ENCODE measurements at regions not wholly inside any gene's neighbourhood (a gene's known extent, or its start where the extent isn't known, plus 50 kb on each side); places are given as distances from the start of the nearest gene placed in this dataset.
"Not testable (repeated sequence)": the region's sequence is repeated elsewhere in the genome, so short reads cannot be mapped to it uniquely, and the experiment has no call there.

DNA sequence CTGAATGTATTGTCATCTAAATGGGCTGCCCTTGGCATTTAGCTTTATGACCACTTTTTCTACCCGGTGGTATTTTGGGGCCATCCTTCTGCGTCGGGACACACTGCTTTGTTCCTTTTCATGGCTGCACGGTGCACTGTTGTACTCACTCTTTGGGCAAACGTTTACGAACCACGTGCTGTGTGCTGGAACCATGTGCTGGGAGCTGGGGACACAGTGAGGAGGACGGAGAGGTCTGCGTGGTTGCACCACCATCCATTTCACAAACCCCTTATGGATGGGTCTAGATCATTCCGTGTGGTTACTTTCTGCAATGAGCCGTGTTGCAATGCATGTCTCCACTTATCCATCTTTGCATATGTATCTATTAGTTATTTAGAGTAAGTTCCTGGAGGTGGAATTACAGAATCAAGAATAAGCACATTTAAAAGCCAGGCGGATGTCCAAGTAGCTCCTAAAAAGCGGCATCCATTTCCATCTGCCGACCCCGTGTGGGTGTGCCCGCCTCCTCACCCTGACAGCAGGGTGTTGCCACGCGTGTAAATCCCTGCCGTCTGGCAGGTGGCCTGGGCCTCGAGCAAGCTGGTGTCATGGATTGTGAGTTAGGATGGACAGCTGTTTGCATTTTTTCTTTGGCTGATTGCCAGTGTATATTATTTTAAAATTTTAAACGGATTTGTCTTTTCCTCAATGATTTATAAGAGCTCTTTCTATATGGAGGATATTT, 183.1 kb downstream of the BANP start:
- TF ChIP-seq, protein P1, sequence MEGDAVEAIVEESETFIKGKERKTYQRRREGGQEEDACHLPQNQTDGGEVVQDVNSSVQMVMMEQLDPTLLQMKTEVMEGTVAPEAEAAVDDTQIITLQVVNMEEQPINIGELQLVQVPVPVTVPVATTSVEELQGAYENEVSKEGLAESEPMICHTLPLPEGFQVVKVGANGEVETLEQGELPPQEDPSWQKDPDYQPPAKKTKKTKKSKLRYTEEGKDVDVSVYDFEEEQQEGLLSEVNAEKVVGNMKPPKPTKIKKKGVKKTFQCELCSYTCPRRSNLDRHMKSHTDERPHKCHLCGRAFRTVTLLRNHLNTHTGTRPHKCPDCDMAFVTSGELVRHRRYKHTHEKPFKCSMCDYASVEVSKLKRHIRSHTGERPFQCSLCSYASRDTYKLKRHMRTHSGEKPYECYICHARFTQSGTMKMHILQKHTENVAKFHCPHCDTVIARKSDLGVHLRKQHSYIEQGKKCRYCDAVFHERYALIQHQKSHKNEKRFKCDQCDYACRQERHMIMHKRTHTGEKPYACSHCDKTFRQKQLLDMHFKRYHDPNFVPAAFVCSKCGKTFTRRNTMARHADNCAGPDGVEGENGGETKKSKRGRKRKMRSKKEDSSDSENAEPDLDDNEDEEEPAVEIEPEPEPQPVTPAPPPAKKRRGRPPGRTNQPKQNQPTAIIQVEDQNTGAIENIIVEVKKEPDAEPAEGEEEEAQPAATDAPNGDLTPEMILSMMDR (IDR thresholded peaks at IDR 0.05; ENCODE audit: poor library complexity) = not testable (repeated sequence)
- TF ChIP-seq EZH2 (IDR thresholded peaks at IDR 0.05; ENCODE audit: borderline replicate concordance); EZH2phosphoT487 (IDR thresholded peaks at IDR 0.05; ENCODE audit: low read depth, severe bottlenecking, unreplicated experiment): not testable (repeated sequence)

Measured in hepatocyte (in vitro differentiated cells).